ENCODE measurements at regions not wholly inside any gene's neighbourhood (a gene's known extent, or its start where the extent isn't known, plus 50 kb on each side); places are given as distances from the start of the nearest gene placed in this dataset.
A peak's percentile ranks its signal among the peaks of the same experiment; 100 is the strongest.

DNA sequence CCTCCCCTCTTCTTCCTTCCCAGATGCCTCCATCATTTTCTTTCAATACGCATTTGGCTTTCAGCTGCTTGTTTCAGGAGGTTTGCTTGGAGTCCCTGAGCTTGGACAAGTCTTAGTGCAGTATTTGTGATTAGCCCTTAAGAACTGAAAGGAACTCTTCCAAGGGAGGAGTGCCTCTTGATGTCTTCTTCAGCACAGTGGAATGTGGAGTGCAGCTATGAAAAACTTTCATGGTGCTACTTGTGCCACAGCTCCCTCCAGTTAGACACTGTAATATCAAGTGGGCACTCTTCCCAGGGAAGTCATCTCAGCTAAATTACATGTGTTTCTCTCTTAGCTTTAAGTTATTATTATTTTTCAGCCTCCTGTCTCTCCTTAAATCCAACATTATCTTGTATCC is 173.1 kb downstream of the NECTIN3 start:
- DNase-seq = no peak
- intact Hi-C loops (cut with DNase I) = no loop called here
- H3K27me3 ChIP-seq (ENCODE audit: low read depth) = no peaks in the 10 kb centered on the region
- no peaks in the 10 kb centered on the region for H3K9me3 ChIP-seq
- H3K27ac ChIP-seq = no peak overlapping the region
- no peaks in the 10 kb centered on the region for H3K4me1 ChIP-seq
- TF ChIP-seq, protein P1, sequence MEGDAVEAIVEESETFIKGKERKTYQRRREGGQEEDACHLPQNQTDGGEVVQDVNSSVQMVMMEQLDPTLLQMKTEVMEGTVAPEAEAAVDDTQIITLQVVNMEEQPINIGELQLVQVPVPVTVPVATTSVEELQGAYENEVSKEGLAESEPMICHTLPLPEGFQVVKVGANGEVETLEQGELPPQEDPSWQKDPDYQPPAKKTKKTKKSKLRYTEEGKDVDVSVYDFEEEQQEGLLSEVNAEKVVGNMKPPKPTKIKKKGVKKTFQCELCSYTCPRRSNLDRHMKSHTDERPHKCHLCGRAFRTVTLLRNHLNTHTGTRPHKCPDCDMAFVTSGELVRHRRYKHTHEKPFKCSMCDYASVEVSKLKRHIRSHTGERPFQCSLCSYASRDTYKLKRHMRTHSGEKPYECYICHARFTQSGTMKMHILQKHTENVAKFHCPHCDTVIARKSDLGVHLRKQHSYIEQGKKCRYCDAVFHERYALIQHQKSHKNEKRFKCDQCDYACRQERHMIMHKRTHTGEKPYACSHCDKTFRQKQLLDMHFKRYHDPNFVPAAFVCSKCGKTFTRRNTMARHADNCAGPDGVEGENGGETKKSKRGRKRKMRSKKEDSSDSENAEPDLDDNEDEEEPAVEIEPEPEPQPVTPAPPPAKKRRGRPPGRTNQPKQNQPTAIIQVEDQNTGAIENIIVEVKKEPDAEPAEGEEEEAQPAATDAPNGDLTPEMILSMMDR (IDR thresholded peaks at IDR 0.05) = no peak
- no peak overlapping the region for H3K4me3 ChIP-seq
- H3K36me3 ChIP-seq = no peaks in the 10 kb centered on the region
- peak; percentile 74 to 84 for ATAC-seq

DNA sequence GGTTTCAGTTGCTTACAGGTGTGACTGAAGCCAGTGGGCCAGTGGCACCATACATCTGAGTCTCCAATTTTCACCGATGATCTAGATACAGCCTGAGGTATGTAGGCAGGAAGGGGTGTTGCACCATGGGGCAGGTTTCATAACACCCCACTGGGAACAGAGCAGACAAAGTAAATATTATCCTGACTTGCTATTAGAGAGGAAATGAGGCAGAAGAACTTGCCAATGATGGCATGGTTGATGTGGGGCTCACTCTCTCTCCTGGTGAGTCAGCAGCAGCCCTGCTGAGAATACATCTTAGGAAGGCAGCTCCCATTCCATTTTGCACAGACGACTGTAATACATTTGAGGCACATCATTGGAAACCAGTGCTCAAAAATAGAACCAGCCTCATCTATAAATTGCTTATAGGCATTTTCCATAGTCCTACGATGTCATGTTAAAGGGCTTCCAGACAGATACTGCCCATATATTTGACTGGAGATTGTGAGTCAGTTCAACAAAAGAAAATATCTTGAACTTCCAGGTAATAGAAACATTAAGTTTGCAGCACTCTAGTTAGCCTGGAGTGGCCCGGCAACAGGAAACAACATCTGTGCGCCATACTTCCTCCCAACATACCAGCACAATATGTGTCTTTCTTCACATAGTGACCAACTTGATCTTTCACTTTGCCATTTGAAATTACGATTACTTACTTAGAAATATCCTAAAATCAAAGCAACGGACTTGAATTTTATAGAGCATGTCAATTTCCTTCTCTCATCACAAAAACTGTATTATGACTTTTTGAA is 175.5 kb downstream of the NECTIN3 start:
- Histone ChIP-seq H3K9me3 (no peaks in the 10 kb centered on the region), H3K27ac (no peak overlapping the region), H3K4me1 (no peaks in the 10 kb centered on the region), H3K4me3 (no peak overlapping the region), H3K27me3 (ENCODE audit: low read depth) (no peaks in the 10 kb centered on the region), H3K36me3 (no peaks in the 10 kb centered on the region)
- ATAC-seq (peak; percentile 17 to 43), DNase-seq (no peak)
- intact Hi-C loops (cut with DNase I) = no loop called here
- TF ChIP-seq, protein P1 (IDR thresholded peaks at IDR 0.05) = no peak

DNA sequence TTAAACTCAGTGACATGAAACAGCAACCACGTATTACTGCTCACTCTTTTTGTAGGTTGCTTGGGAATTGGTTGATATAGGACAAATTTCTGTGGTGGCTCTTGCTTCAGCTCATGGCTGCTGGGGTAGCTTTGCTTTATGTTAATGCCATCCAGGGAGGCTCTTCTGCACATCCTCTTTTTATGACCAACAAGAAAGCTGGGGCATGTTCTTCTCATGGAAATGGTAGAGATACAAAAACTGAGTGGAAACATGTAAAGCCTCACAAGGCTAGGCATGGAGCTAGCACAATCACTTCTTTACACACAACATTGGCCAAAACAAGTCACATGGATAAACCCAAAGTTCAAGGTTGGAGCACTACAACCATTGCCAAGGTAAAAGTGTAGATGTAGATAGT is 176.8 kb downstream of the NECTIN3 start:
- TF ChIP-seq, protein P1 (IDR thresholded peaks at IDR 0.05) = no peak
- Histone ChIP-seq H3K4me1 (no peaks in the 10 kb centered on the region), H3K9me3 (no peaks in the 10 kb centered on the region), H3K27ac (no peak overlapping the region), H3K36me3 (no peaks in the 10 kb centered on the region), H3K4me3 (no peak overlapping the region), H3K27me3 (ENCODE audit: low read depth) (no peaks in the 10 kb centered on the region)
- intact Hi-C loops (cut with DNase I) = no loop called here
- ATAC-seq (no peak), DNase-seq (no peak)

DNA sequence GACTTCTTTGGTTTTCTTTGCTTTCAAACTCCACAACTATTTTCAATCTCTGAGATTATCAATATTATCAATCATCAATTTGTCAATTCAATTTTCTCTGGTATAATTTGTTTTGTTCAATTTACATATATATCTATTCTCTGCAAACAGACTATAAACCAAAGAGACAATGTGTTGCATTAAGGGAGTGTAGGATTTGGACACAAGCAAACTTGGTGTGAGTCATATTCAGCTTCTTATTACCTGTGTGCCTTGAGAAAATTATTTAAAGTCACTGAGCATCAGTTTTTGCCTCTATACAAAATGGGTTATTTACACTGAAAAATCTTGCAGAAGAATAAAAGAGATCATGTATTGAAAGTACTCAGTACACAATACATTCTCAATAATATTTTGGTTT is 177.8 kb downstream of the NECTIN3 start:
- Histone ChIP-seq H3K27ac (no peak overlapping the region), H3K4me1 (no peaks in the 10 kb centered on the region), H3K9me3 (no peaks in the 10 kb centered on the region), H3K36me3 (no peaks in the 10 kb centered on the region), H3K4me3 (no peak overlapping the region), H3K27me3 (ENCODE audit: low read depth) (no peaks in the 10 kb centered on the region)
- ATAC-seq = no peak
- TF ChIP-seq, protein P1 (IDR thresholded peaks at IDR 0.05) = no peak
- no peak for DNase-seq
- intact Hi-C loops (cut with DNase I) = no loop called here

DNA sequence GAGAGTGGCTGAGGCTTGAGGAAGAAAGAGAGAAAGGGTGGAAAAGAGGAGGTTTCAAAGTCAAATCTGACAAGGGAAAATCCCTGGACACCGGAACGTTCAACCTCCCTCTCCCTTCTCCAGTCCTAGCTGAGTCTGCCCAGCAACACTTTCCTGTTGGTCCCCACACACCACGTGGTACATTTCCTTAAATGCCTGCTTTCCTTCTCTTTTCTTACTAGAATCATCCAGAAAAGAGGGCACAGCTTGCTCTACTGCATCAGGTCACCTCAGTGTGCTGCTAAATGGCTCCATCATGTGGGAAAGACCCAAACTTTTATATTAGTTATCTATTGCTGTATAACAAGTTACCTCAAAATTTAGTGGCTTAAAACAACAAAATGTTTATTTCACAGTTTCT is 181.2 kb downstream of the NECTIN3 start:
- intact Hi-C loops (cut with DNase I) = no loop called here
- no peaks in the 10 kb centered on the region for H3K36me3 ChIP-seq
- TF ChIP-seq, protein P1 (IDR thresholded peaks at IDR 0.05) = no peak

More for the DNA sequence above, 181.2 kb downstream of the NECTIN3 start:
- H3K27me3 ChIP-seq (ENCODE audit: low read depth) = no peaks in the 10 kb centered on the region
- no peaks in the 10 kb centered on the region for H3K9me3 ChIP-seq
- DNase-seq (no peak), ATAC-seq (peak; percentile 84 to 90)
- H3K4me3 ChIP-seq = no peak overlapping the region
- no peak overlapping the region for H3K27ac ChIP-seq
- H3K4me1 ChIP-seq = no peaks in the 10 kb centered on the region
